Muscle of back (tissue), 3 donors: ENCODE measurements at regions not wholly inside any gene's neighbourhood (a gene's known extent, or its start where the extent isn't known, plus 50 kb on each side); places are given as distances from the start of the nearest gene placed in this dataset.
"Not testable (repeated sequence)": the region's sequence is repeated elsewhere in the genome, so short reads cannot be mapped to it uniquely, and the experiment has no call there.

Experiments
- DNase-seq, 3 donors: peaks; one replicate each; pipeline versions ENCODE4 v3.0.0 to v3.0.0-alpha.2; 2013

DNA sequence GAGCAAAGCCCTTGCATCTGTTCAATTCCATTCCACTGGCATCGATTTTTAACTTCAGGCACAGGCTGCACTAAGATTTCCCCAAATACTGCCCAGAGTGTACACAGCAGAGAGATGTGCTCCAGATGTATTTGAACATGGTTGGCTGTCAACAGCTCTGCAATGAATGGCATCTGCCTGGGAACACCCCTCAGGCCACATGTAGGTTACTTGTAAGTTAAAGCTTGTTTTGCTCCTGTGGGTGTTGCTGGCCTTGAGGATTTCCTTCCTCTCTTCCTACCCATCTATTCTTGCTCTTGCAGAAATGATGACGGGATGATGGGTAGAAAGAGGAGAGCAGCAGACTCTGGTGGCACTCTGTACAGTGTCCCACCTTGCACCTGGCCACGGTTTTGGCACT is 69.3 kb upstream of the HELT start:
- no peak for DNase-seq

DNA sequence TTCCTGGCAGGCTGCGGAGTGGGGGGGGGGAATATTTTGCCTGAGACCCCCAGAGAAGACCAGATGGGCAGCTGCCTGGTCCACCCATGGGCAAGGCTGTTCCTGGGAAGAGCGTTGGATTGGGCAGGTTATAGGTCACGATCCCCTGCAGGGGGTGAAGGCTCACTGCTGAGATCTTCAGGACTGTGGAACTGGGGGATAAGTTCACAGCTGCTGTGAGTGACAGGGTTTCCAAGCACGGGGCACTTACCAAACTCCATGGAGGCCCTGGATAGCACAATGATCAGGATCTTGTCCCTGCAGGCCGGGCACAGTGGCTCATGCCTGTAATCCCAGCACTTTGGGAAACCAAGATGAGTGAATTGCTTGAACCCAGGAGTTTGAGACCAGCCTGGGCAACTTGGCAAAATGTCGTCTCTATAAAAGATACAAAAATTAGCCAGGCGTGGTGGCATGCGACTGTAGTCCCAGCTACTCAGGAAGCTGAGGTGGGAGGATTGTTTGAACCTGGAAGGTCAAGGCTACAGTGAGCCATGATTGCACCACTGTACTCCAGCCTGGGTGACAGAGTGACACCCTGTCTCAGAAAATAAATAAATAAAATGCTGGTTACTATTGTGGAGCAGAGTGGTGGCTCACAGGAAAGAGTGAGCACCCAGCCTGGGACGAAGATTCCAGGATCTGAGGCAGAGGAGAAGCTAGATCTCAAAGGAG is 68.0 kb upstream of the HELT start:
- no peak for DNase-seq

DNA sequence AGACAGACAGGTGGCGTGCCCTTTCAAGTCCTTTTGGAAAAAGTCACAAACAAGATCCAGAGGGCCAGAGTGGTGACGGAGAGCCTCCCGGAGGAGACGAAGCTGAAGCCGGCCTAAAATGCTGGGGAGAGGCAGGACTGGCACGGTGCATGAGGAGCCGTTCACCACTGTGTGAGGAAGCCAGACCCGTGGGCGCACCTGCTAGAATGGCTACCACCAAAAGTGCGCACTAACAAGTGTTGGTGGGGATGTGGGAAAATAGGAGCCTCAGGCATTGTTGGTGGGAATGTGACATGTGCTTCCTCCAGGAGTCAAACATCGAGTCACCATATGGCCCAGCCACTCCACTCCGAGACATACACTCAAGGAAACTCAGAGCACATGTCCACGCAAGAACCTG is 67.4 kb upstream of the HELT start:
- DNase-seq, result no peak

- no peak for DNase-seq
These were observed 66.6 kb upstream of the HELT start for GRCh38 chr4:184951668-184952160.

DNA sequence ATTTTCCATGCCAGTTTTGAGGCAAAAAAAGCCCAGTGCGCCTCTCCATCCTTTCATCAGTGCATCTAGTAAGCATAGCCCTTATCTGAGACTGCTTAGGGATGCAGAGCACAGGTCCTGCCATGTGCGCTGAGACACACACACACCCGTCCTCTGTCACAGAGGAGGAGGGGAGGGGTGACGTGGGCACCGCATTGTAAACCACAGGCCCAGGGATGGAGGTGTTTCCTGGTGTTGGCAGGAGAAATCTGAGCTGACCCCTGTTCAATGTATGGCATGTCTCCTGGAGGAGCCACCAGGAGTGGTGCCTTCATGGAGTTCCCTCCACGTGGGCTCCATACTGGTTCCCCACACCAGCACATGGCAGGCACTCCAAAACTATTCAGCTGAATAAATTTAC is 65.8 kb upstream of the HELT start:
- DNase-seq, result no peak

GRCh38 chr4:184953421-184953945 is 64.8 kb upstream of the HELT start:
- DNase-seq, result no peak

- no peak for DNase-seq
These were observed 64.3 kb upstream of the HELT start for GRCh38 chr4:184953971-184954370.

- no peak for DNase-seq
These were observed 63.8 kb upstream of the HELT start for GRCh38 chr4:184954482-184954881.

DNA sequence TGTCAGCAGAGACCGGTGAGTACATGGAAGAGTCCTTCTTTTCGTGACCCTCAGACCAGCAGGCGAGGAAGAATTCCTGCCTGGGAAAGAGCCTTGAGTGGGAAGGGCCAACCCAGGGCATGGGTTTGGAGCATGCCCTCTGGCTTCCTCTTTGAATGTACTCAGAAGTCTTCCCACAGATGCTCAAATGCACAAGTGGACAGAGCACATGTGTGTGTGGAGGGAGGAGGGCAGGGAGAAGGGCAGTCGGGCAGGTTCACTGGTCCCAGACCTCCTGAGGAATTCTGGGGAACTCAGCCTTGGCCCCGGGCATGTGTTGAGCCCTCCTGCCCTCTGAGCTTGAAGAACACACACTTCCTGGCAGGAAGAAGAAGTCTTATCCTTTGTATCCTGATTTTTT is 63.2 kb upstream of the HELT start:
- DNase-seq, result no peak

DNA sequence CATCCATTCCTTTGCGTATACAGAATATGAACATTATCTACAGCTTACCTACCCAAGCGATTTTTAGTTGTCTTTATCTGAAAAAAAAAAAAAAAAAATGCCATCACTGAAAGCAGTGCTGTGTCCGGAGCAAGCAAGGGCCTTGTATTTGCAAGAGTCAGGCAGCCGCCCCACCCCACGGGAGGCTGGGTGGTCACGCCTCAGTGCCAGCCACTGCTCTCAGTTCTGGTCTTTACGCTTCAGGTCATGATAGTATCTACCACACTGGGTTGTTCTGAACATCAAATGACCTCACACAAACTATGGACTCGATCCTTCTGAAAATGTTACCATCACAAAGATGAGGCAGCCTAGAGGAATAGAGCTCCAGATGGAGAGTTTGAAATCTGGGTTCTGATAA is 62.7 kb upstream of the HELT start:
- no peak for DNase-seq

DNA sequence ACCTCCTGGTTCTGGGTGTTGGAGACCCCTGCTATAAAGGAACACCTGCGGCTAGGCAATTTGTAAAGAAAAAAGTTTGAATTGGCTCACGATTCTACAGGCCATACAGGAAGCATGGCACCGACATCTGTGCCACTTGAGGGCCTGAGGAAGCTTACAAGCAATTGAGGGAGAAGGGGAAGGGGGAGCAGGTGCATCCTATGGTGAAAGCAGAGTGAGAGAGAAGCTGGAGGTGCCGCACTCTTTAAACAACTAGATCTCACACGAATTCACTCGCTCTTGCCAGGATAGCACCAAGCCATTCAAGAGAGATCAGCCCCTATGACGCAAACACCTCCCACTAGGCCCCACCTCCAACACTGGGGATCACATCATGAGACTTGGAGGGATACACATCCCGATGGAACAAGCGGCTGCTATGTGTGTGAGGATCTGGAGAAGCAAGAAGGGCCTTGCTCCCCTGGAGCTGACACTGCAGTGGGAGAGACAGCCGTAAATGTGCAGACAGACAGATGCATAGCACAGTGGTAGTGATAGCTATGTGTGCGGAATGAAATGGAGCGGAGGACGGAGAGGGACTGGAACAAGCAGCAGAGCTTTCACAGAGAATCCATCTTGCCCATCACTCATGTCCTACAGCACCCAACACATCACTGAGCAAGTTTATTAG is 60.7 kb upstream of the HELT start:
- no peak for DNase-seq

GRCh38 chr4:184958127-184958922 is 60.0 kb upstream of the HELT start:
- DNase-seq, result no peak

- DNase-seq, result no peak
These were observed 59.4 kb upstream of the HELT start for GRCh38 chr4:184958923-184959210.

- no peak for DNase-seq
These were observed 59.0 kb upstream of the HELT start for GRCh38 chr4:184959309-184959708.

DNA sequence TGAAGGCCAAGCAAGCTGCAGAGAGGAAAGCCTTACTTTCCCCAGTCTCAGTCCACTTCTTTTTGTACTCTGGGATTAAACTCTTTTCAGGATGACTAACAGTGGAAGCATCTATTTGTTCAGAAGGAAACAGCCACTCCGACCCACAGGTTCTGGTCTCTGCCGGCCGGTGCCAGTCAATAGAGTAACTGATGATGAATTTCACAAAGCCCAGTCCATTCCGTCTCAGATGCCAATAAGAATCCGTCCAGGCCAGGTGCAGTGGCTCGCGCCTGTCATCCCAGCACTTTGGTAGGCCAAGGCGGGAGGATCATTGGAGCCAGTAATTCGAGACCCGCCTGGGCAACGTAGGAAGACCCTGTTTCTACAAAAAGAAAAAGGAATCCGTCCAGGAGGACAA is 58.5 kb upstream of the HELT start:
- DNase-seq, result no peak

- no peak for DNase-seq
These were observed 57.8 kb upstream of the HELT start for GRCh38 chr4:184960505-184960971.

DNA sequence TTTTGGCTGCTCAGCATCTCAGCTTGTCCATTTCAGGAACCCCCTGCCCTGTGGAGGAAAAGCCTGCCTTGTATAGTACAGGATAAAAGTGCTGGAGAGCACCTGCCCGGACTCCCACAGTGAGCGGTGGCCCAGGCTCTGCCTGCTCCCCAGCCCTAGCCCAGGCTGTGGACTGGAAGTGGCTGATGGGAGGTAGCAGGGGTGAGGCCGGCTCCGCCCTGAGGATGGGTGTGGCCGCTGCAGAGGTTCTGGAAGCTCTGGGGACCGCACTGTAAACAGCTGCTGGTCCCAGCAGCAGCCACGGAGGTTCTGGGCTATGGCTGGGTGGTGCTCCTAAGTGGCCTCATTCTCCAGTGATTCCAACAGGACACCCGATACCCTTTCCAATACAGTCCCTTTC is 56.6 kb upstream of the HELT start:
- DNase-seq, result no peak

DNA sequence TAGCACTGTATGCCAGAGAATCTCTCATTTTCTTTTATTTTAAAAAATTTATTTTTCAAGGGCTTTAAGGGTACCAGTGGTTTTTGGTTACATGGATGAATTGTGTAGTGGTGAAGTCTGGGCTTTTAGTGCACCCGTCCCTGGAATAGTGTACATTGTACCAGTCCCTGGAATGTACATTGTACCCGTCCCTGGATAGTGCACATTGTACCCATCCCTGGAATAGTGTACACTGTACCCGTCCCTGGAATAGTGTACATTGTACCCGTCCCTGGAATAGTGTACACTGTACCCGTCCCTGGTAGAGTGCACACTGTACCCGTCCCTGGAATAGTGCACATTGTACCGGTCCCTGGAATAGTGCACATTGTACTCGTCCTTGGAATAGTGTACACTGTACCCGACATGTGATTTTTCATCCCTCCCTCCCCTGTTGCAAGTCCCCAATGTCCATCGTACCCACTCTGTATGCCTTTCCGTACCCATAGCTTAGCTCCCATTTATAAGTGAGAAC is 56.1 kb upstream of the HELT start:
- DNase-seq, result no peak

DNA sequence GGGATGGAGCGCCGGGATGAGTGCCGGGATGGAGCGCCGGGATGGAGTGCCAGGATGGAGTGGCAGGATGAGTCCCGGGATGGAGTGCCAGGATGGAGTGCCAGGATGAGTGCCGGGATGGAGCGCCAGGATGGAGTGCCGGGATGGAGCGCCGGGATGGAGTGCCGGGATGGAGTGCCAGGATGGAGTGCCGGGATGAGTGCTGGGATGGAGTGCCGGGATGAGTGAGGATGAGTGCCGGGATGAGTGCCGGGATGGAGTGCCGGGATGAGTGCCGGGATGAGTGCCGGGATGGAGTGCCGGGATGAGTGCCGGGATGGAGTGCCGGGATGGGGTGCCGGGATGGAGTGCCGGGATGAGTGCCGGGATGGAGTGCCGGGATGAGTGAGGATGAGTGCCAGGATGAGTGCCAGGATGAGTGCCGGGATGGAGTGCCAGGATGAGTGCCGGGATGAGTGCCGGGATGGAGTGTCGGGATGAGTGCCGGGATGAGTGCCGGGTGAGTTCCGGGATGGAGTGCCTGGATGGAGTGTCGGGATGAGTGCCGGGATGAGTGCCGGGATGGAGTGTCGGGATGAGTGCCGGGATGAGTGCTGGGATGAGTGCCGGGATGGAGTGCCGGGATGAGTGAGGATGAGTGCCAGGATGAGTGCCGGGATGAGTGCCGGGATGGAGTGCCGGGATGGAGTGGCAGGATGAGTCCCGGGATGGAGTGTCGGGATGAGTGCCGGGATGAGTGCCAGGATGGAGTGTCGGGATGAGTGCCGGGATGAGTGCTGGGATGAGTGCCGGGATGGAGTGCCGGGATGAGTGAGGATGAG is 52.9 kb upstream of the HELT start:
- not testable (repeated sequence) for DNase-seq

DNA sequence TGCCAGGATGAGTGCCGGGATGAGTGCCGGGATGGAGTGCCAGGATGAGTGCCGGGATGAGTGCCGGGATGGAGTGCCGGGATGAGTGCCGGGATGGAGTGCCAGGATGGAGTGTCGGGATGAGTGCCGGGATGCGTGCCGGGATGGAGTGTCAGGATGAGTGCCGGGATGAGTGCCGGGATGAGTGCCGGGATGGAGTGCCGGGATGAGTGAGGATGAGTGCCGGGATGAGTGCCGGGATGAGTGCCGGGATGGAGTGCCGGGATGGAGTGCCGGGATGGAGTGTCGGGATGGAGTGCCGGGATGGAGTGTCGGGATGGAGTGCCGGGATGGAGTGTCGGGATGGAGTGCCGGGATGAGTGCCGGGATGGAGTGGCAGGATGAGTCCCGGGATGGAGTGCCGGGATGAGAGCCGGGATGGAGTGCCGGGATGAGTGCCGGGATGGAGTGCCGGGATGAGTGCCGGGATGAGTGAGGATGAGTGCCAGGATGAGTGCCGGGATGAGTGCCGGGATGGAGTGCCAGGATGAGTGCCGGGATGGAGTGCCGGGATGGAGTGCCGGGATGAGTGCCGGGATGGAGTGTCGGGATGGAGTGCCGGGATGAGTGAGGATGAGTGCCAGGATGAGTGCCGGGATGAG is 52.1 kb upstream of the HELT start:
- DNase-seq, result not testable (repeated sequence)

- not testable (repeated sequence) for DNase-seq
These were observed 50.6 kb upstream of the HELT start for GRCh38 chr4:184967699-184968098.
